ENCODE measurements at regions not wholly inside any gene's neighbourhood (a gene's known extent, or its start where the extent isn't known, plus 50 kb on each side); places are given as distances from the start of the nearest gene placed in this dataset.
"Not testable (repeated sequence)": the region's sequence is repeated elsewhere in the genome, so short reads cannot be mapped to it uniquely, and the experiment has no call there.

DNA sequence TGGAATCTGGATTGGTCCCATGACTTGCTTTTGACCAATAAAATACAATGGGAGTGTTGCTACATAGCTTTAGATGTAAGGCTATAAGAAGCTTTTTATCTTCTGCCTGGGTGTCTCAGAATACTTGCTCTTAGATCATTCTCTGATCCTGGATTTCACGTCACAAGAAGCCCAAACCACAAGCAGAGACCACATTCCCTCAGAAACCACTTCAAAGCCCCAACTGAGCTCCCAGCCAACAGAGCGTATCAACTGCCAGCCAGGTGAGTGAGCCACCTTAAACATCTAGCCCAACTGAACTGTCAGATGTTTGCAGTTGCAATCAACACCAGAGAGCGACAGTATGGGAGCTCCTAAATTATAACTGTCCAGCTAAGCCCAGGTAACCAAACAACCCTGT lies 687.1 kb downstream of the TLE1 start:
- Histone ChIP-seq H3K4me1 (no peaks in the 10 kb centered on the region), H3K27me3 (no peaks in the 10 kb centered on the region), H3K27ac (no peak overlapping the region), H3K9me3 (no peaks in the 10 kb centered on the region), H3K4me3 (no peak overlapping the region), H3K36me3 (no peaks in the 10 kb centered on the region)
- intact Hi-C loops (cut with DNase I): no loop called here
- no peak for DNase-seq (ENCODE audit: extremely low spot score in 2 of 2)
- TF ChIP-seq POLR2A (IDR thresholded peaks at IDR 0.05) (no peak), POLR2AphosphoS5 (IDR thresholded peaks at IDR 0.05; ENCODE audit: insufficient read depth in 1 of 2, low read depth in 1 of 2) (no peak)

DNA sequence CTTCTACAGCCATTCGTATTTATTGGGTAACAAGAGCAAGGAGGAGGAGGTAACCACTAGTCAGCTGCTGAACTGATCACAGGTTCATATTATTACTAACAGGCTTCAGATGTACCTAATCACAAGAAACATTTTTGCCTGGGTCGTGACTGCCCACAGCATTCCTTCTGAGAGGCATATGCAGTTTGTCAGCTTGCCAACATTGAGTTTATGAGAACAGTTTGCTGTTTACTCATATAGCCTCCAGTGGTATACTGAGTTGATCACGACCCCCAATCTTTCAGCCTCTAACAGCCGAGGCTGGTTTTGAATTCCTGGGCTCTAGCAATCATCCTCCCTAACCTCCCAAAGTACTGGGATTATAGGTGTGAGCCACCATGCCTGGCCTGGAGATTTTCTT lies 693.6 kb downstream of the TLE1 start:
- no peaks in the 10 kb centered on the region for H3K9me3 ChIP-seq
- no peak overlapping the region for H3K27ac ChIP-seq
- TF ChIP-seq POLR2A (IDR thresholded peaks at IDR 0.05): no peak
- TF ChIP-seq CTCF (IDR thresholded peaks at IDR 0.05): no peak
- TF ChIP-seq POLR2AphosphoS5 (IDR thresholded peaks at IDR 0.05; ENCODE audit: insufficient read depth in 1 of 2, low read depth in 1 of 2): no peak
- H3K27me3 ChIP-seq: no peaks in the 10 kb centered on the region
- intact Hi-C loops (cut with DNase I): no loop called here
- H3K4me3 ChIP-seq: no peak overlapping the region
- no peaks in the 10 kb centered on the region for H3K4me1 ChIP-seq
- no peaks in the 10 kb centered on the region for H3K36me3 ChIP-seq
- no peak for DNase-seq (ENCODE audit: extremely low spot score in 2 of 2)

DNA sequence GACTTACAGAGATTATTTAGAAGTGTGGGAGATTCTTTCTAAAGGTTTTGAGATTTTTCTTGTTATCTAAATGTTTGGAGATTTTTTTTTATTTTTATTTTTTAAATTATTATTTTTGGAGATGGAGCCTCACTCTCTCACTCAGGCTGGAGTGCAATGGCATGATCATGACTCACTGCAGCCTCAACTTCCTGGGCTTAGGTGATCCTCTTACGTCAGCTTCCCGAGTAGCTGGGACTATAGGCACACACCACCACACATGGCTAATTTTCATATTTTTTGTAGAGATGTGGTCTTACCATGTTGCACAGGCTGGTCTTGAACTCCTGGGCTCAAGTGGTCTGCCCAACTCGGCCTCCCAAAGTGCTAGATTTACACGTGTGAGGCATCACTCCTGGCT lies 694.5 kb downstream of the TLE1 start:
- DNase-seq (ENCODE audit: extremely low spot score in 2 of 2): no peak
- H3K4me3 ChIP-seq: no peak overlapping the region
- no peaks in the 10 kb centered on the region for H3K36me3 ChIP-seq
- intact Hi-C loops (cut with DNase I): no loop called here
- H3K27me3 ChIP-seq: no peaks in the 10 kb centered on the region
- no peak overlapping the region for H3K27ac ChIP-seq
- TF ChIP-seq POLR2A (IDR thresholded peaks at IDR 0.05): no peak
- no peak for TF ChIP-seq CTCF (IDR thresholded peaks at IDR 0.05)
- no peak for TF ChIP-seq POLR2AphosphoS5 (IDR thresholded peaks at IDR 0.05; ENCODE audit: insufficient read depth in 1 of 2, low read depth in 1 of 2)
- no peaks in the 10 kb centered on the region for H3K4me1 ChIP-seq
- H3K9me3 ChIP-seq: no peaks in the 10 kb centered on the region

DNA sequence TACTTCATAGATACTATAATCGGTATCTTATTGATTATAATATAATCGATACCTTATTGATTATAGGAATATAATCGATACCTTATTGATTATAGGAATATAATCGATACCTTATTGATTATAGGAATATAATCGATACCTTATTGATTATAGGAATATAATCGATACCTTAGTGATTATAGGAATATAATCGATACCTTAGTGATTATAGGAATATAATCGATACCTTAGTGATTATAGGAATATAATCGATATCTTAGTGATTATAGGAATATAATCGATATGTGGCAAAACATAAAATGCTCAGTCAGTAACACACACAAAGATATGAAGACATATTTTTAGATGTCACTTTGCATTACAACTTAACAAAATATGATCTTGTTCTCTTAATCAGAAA lies 703.8 kb downstream of the TLE1 start:
- H3K36me3 ChIP-seq; DNase-seq (ENCODE audit: extremely low spot score in 2 of 2); H3K27me3 ChIP-seq; intact Hi-C loops (cut with DNase I); H3K27ac ChIP-seq; H3K4me1 ChIP-seq; H3K9me3 ChIP-seq; H3K4me3 ChIP-seq: not testable (repeated sequence)

- Histone ChIP-seq H3K4me3 (no peak overlapping the region), H3K36me3 (no peaks in the 10 kb centered on the region), H3K27ac (no peak overlapping the region), H3K9me3 (no peaks in the 10 kb centered on the region), H3K27me3 (no peaks in the 10 kb centered on the region), H3K4me1 (no peaks in the 10 kb centered on the region)
- no peak for TF ChIP-seq POLR2A (IDR thresholded peaks at IDR 0.05)
- no peak for TF ChIP-seq CTCF (IDR thresholded peaks at IDR 0.05)
- no peak for TF ChIP-seq POLR2AphosphoS5 (IDR thresholded peaks at IDR 0.05; ENCODE audit: insufficient read depth in 1 of 2, low read depth in 1 of 2)
- intact Hi-C loops (cut with DNase I): no loop called here
- no peak for DNase-seq (ENCODE audit: extremely low spot score in 2 of 2)
Measured at GRCh38 chr9:80976403-80976802, 712.9 kb downstream of the TLE1 start.

- not testable (repeated sequence) for H3K36me3 ChIP-seq
Measured at GRCh38 chr9:80970377-80970776, 719.0 kb downstream of the TLE1 start.

DNA sequence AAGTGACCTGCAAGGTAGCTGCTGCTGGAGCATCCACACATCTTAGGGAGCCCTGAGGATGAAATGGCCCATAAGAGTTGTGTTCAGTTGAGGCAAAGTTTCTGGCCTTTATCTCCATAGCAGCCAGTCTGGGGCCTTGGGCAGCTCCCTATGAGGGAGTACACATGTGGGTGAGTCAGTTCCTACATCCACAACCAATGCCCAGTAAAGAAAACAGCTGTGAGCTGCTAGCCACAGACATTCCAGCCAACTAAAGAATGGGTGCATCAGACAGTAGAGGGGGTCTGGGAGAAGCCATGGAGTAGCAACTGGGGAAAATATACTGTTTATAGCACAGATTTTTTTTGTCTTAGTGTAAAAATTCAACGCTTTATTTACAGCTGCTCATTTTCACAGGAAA lies 720.7 kb downstream of the TLE1 start:
- TF ChIP-seq POLR2A (IDR thresholded peaks at IDR 0.05): no peak
- no peak for TF ChIP-seq POLR2AphosphoS5 (IDR thresholded peaks at IDR 0.05; ENCODE audit: insufficient read depth in 1 of 2, low read depth in 1 of 2)
- TF ChIP-seq CTCF (IDR thresholded peaks at IDR 0.05): no peak
- Histone ChIP-seq H3K27me3 (no peaks in the 10 kb centered on the region), H3K9me3 (no peaks in the 10 kb centered on the region), H3K4me1 (no peaks in the 10 kb centered on the region), H3K4me3 (no peak overlapping the region), H3K27ac (no peak overlapping the region), H3K36me3 (no peaks in the 10 kb centered on the region)
- intact Hi-C loops (cut with DNase I): no loop called here
- no peak for DNase-seq (ENCODE audit: extremely low spot score in 2 of 2)

More at GRCh38 chr9:80970377-80970776, 719.0 kb downstream of the TLE1 start:
- DNase-seq (ENCODE audit: extremely low spot score in 2 of 2); H3K4me3 ChIP-seq; H3K4me1 ChIP-seq; intact Hi-C loops (cut with DNase I); H3K9me3 ChIP-seq; H3K27me3 ChIP-seq; H3K27ac ChIP-seq: not testable (repeated sequence)

Data from vagina (tissue), 2 donors.